ENCODE measurements at regions not wholly inside any gene's neighbourhood (a gene's known extent, or its start where the extent isn't known, plus 50 kb on each side); places are given as distances from the start of the nearest gene placed in this dataset.
"Not testable (repeated sequence)": the region's sequence is repeated elsewhere in the genome, so short reads cannot be mapped to it uniquely, and the experiment has no call there.

- Histone ChIP-seq H3K36me3 (no peaks in the 10 kb centered on the region), H3K9me3 (no peaks in the 10 kb centered on the region), H3K27me3 (no peaks in the 10 kb centered on the region), H3K27ac (no peak overlapping the region), H3K4me3 (no peak overlapping the region), H3K4me1 (no peaks in the 10 kb centered on the region)
- no peak for DNase-seq (ENCODE audit: low spot score in 2 of 2)
- TF ChIP-seq CTCF (IDR thresholded peaks at IDR 0.05): no peak
- intact Hi-C loops (cut with DNase I): no loop called here
These were observed 114.9 kb upstream of the ZFP64 start for GRCh38 chr20:52306477-52306876.

- no peak for TF ChIP-seq CTCF (IDR thresholded peaks at IDR 0.05)
- Histone ChIP-seq H3K4me3 (no peak overlapping the region), H3K4me1 (no peaks in the 10 kb centered on the region), H3K36me3 (no peaks in the 10 kb centered on the region), H3K9me3 (no peaks in the 10 kb centered on the region), H3K27me3 (no peaks in the 10 kb centered on the region), H3K27ac (no peak overlapping the region)
- intact Hi-C loops (cut with DNase I): no loop called here
- no peak for DNase-seq (ENCODE audit: low spot score in 2 of 2)
These were observed 114.3 kb upstream of the ZFP64 start for GRCh38 chr20:52305858-52306257.

- no peak for TF ChIP-seq CTCF (IDR thresholded peaks at IDR 0.05)
- Histone ChIP-seq H3K9me3 (no peaks in the 10 kb centered on the region), H3K27me3 (no peaks in the 10 kb centered on the region), H3K27ac (no peak overlapping the region), H3K4me3 (no peak overlapping the region), H3K36me3 (no peaks in the 10 kb centered on the region), H3K4me1 (no peaks in the 10 kb centered on the region)
- intact Hi-C loops (cut with DNase I): no loop called here
- no peak for DNase-seq (ENCODE audit: low spot score in 2 of 2)
These were observed 113.6 kb upstream of the ZFP64 start for GRCh38 chr20:52305024-52305645.

GRCh38 chr20:52303281-52303950 is 111.8 kb upstream of the ZFP64 start:
- Histone ChIP-seq H3K27me3 (no peaks in the 10 kb centered on the region), H3K4me1 (no peaks in the 10 kb centered on the region), H3K4me3 (no peak overlapping the region), H3K27ac (no peak overlapping the region), H3K9me3 (no peaks in the 10 kb centered on the region), H3K36me3 (no peaks in the 10 kb centered on the region)
- TF ChIP-seq CTCF (IDR thresholded peaks at IDR 0.05): no peak
- intact Hi-C loops (cut with DNase I): no loop called here
- DNase-seq (ENCODE audit: low spot score in 2 of 2): no peak

GRCh38 chr20:52302736-52303135 is 111.2 kb upstream of the ZFP64 start:
- no peak for DNase-seq (ENCODE audit: low spot score in 2 of 2)
- TF ChIP-seq CTCF (IDR thresholded peaks at IDR 0.05): no peak
- intact Hi-C loops (cut with DNase I): no loop called here

GRCh38 chr20:52302051-52302450 is 110.5 kb upstream of the ZFP64 start:
- DNase-seq (ENCODE audit: low spot score in 2 of 2); H3K36me3 ChIP-seq; intact Hi-C loops (cut with DNase I); H3K27me3 ChIP-seq; H3K4me1 ChIP-seq; H3K9me3 ChIP-seq; H3K27ac ChIP-seq; H3K4me3 ChIP-seq: not testable (repeated sequence)

More at GRCh38 chr20:52302736-52303135, 111.2 kb upstream of the ZFP64 start:
- Histone ChIP-seq H3K4me3 (no peak overlapping the region), H3K4me1 (no peaks in the 10 kb centered on the region), H3K9me3 (no peaks in the 10 kb centered on the region), H3K36me3 (no peaks in the 10 kb centered on the region), H3K27me3 (no peaks in the 10 kb centered on the region), H3K27ac (no peak overlapping the region)

Measured in ascending aorta (tissue), 2 donors.